GM19468 (cell line): ENCODE measurements at regions not wholly inside any gene's neighbourhood (a gene's known extent, or its start where the extent isn't known, plus 50 kb on each side); places are given as distances from the start of the nearest gene placed in this dataset.

Experiments used
- ATAC-seq: cut with Tn5 transposase; IDR thresholded peaks from one replicate; pipeline ENCODE4 v1.9.1; 2021; ENCODE audit warnings: mild to moderate bottlenecking, moderate library complexity, moderate number of reproducible peaks; ENCODE audit not compliant: unreplicated experiment; ENCODE audit errors: extremely low read depth

- no peak for ATAC-seq
Measured at GRCh38 chr4:112840619-112841018, 203.7 kb downstream of the LARP7 start.

- no peak for ATAC-seq
Measured at GRCh38 chr4:112842513-112842912, 205.6 kb downstream of the LARP7 start.

GRCh38 chr4:112845386-112845785 lies 204.1 kb upstream of the ANK2 start:
- no peak for ATAC-seq

- no peak for ATAC-seq
Measured at GRCh38 chr4:112847045-112847444, 202.4 kb upstream of the ANK2 start.

GRCh38 chr4:112847781-112848180 lies 201.7 kb upstream of the ANK2 start:
- ATAC-seq, result no peak

GRCh38 chr4:112848911-112849310 lies 200.5 kb upstream of the ANK2 start:
- ATAC-seq, result no peak

- no peak for ATAC-seq
Measured at GRCh38 chr4:112852601-112853000, 196.9 kb upstream of the ANK2 start.

GRCh38 chr4:112853662-112854256 lies 195.7 kb upstream of the ANK2 start:
- no peak for ATAC-seq

- no peak for ATAC-seq
Measured at GRCh38 chr4:112854420-112854819, 195.0 kb upstream of the ANK2 start.

- no peak for ATAC-seq
Measured at GRCh38 chr4:112855058-112855457, 194.4 kb upstream of the ANK2 start.

- no peak for ATAC-seq
Measured at GRCh38 chr4:112857461-112857860, 192.0 kb upstream of the ANK2 start.

- ATAC-seq, result no peak
Measured at GRCh38 chr4:112858751-112859150, 190.7 kb upstream of the ANK2 start.

GRCh38 chr4:112859456-112860184 lies 189.8 kb upstream of the ANK2 start:
- no peak for ATAC-seq

- ATAC-seq, result no peak
Measured at GRCh38 chr4:112860830-112861690, 188.4 kb upstream of the ANK2 start.

GRCh38 chr4:112861691-112862674 lies 187.5 kb upstream of the ANK2 start:
- ATAC-seq, result no peak

GRCh38 chr4:112865443-112865842 lies 184.0 kb upstream of the ANK2 start:
- ATAC-seq, result no peak

- ATAC-seq, result no peak
Measured at GRCh38 chr4:112876316-112876715, 173.1 kb upstream of the ANK2 start.

- ATAC-seq, result no peak
Measured at GRCh38 chr4:112881842-112882241, 167.6 kb upstream of the ANK2 start.

- ATAC-seq, result no peak
Measured at GRCh38 chr4:112882286-112882685, 167.2 kb upstream of the ANK2 start.

GRCh38 chr4:112884406-112884805 lies 165.0 kb upstream of the ANK2 start:
- ATAC-seq, result no peak
